Endothelial cell of umbilical vein (primary cell): ENCODE measurements at regions not wholly inside any gene's neighbourhood (a gene's known extent, or its start where the extent isn't known, plus 50 kb on each side); places are given as distances from the start of the nearest gene placed in this dataset.

ENCODE experiments used
- CTCF ChIP-seq, 2 donors: IDR thresholded peaks; 1 replicate in 1 of 2; 2 replicates in 1 of 2; pipeline ENCODE4 v1.5.1; 2011; ENCODE audit warnings: low read length in 2 of 2, mild to moderate bottlenecking in 2 of 2, moderate library complexity in 2 of 2, control low read depth in 1 of 2, inconsistent platforms in 1 of 2, low read depth in 1 of 2; ENCODE audit not compliant: insufficient read depth in 1 of 2; ENCODE audit errors: extremely low read depth in 1 of 2
- EZH2 ChIP-seq: IDR thresholded peaks from 2 replicates; pipeline ENCODE4 v1.6.1; 2012; ENCODE audit warnings: borderline replicate concordance, low read depth, mild to moderate bottlenecking, moderate library complexity, low read length, inconsistent platforms; ENCODE audit not compliant: severe bottlenecking
- GATA2 ChIP-seq: IDR thresholded peaks from 2 replicates; pipeline ENCODE4 v1.7.0; 2011; ENCODE audit warnings: low read depth, mild to moderate bottlenecking, moderate library complexity, mixed read lengths, low read length; ENCODE audit not compliant: insufficient read length, insufficient read depth
- JUN ChIP-seq: IDR thresholded peaks from 2 replicates; pipeline ENCODE4 v1.6.1; 2011; ENCODE audit warnings: borderline replicate concordance, low read depth; ENCODE audit not compliant: insufficient read length, insufficient read depth
- MAX ChIP-seq: IDR thresholded peaks from 2 replicates; pipeline ENCODE4 v1.6.1; 2011; ENCODE audit not compliant: insufficient read depth, insufficient read length
- POLR2A ChIP-seq: IDR thresholded peaks from 2 replicates; pipeline ENCODE4 v1.6.1; 2012; ENCODE audit warnings: low read depth, mild to moderate bottlenecking, control low read depth, low read length
- POLR2AphosphoS5 ChIP-seq: IDR thresholded peaks from 2 replicates; pipeline ENCODE4 v1.6.1; 2012; ENCODE audit warnings: low read depth, mild to moderate bottlenecking, control low read depth, low read length, moderate library complexity; ENCODE audit not compliant: insufficient read depth

GRCh38 chr17:62187681-62188080 lies 122.6 kb upstream of the MED13 start:
- TF ChIP-seq CTCF (IDR thresholded peaks at IDR 0.05; ENCODE audit: extremely low read depth in 1 of 2, insufficient read depth in 1 of 2, low read depth in 1 of 2, low read length in 2 of 2): no peak
- TF ChIP-seq EZH2: no peak
- TF ChIP-seq GATA2: no peak
- TF ChIP-seq POLR2AphosphoS5: no peak
- no peak for TF ChIP-seq POLR2A
- TF ChIP-seq MAX: no peak
- TF ChIP-seq JUN: no peak
